Omental fat pad (tissue), 3 donors: ENCODE measurements at regions not wholly inside any gene's neighbourhood (a gene's known extent, or its start where the extent isn't known, plus 50 kb on each side); places are given as distances from the start of the nearest gene placed in this dataset. TPM values are rescaled to one million over a fixed set of nuclear protein-coding genes. Genes with fewer than 3 reads are reported as not detected.

Experiments
- ATAC-seq: fragments of 150-250 bp; one replicate; pipeline ENCODE4 v1.9.1; 2016; ENCODE audit warnings: mild to moderate bottlenecking, moderate library complexity; ENCODE audit not compliant: low FRiP score
- DNase-seq: peaks from one replicate; pipeline ENCODE4 v3.0.0-alpha.2; 2019; ENCODE audit warnings: low spot score
- small RNA-seq: library from RNA; depleted of rRNA; stranded (forward); fragments of <200 nt; gene quantifications from one replicate; pipeline ENCODE3, GENCODE V24; 2016
- TF ChIP-seq, protein P1 (sequence below), 3 donors: fragments of 450-650 bp; IDR thresholded peaks; one replicate each; pipeline ENCODE4 v1.5.1; 2016 to 2017; ENCODE audit warnings: antibody characterized with exemption in 3 of 3, mild to moderate bottlenecking in 3 of 3, moderate library complexity in 2 of 3

DNA sequence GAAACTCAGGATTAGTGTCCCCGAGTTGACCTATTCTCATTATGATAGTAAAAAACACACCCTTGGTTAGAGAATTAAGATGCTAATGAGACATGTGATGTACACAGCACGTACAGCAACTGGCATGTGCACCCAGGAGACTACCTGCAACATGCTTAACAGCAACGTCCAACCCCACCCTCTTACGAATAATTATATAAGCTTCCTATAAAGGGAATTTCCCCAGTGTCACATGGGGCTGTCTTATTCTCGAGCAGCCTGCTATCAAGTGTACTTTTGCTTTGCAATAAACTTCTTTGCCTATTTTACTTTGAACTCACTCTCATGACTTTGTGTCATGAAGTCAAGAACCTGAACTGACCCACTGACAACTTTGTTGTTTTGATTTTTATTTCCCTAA lies 62.4 kb upstream of the PMFBP1 start:
- no peak for ATAC-seq
- no peak for DNase-seq
- TF ChIP-seq, protein P1, sequence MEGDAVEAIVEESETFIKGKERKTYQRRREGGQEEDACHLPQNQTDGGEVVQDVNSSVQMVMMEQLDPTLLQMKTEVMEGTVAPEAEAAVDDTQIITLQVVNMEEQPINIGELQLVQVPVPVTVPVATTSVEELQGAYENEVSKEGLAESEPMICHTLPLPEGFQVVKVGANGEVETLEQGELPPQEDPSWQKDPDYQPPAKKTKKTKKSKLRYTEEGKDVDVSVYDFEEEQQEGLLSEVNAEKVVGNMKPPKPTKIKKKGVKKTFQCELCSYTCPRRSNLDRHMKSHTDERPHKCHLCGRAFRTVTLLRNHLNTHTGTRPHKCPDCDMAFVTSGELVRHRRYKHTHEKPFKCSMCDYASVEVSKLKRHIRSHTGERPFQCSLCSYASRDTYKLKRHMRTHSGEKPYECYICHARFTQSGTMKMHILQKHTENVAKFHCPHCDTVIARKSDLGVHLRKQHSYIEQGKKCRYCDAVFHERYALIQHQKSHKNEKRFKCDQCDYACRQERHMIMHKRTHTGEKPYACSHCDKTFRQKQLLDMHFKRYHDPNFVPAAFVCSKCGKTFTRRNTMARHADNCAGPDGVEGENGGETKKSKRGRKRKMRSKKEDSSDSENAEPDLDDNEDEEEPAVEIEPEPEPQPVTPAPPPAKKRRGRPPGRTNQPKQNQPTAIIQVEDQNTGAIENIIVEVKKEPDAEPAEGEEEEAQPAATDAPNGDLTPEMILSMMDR (IDR thresholded peaks at IDR 0.05) = no peak

DNA sequence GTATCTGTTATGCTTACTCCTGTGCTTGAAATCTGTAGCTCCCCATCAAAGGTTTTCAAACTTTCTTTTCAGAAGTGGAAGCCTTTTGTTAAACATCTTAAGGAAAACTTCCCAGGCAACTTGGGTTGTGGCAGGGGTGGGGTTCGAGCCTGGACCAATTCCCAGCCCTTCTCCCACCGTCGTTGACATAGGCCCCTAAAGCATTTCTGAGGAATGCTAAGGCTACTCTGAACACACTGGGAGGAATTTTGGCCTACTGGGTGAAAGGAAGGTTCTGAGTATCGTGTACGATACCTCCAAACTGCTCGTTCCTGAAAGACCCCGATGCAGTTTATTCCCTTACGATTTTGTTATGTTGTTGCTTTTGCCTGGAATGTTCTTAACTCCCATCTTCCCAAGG lies 56.1 kb upstream of the PMFBP1 start:
- ATAC-seq = no peak
- TF ChIP-seq, protein P1 (IDR thresholded peaks at IDR 0.05) = no peak
- DNase-seq = no peak

DNA sequence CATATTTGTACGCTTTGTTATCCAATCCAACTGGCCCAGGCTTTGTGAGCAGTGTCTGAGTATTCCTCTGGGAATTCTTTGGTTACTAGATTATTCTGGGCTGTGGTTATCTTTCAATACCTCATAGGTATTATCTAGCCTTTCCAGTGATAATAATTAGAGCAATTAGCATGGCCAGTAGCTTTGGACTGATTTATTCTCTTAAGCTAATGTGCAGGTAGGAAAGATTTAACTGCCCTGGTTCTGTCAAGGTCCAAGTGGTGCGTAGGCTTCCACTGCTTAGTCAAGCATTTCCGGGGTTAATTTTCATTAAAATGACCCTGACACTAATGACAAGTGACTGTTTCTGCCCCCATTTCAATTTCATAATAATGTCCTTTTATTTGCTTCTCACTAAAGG lies 54.2 kb upstream of the PMFBP1 start:
- TF ChIP-seq, protein P1 (IDR thresholded peaks at IDR 0.05) = no peak
- no peak for DNase-seq
- no peak for ATAC-seq

DNA sequence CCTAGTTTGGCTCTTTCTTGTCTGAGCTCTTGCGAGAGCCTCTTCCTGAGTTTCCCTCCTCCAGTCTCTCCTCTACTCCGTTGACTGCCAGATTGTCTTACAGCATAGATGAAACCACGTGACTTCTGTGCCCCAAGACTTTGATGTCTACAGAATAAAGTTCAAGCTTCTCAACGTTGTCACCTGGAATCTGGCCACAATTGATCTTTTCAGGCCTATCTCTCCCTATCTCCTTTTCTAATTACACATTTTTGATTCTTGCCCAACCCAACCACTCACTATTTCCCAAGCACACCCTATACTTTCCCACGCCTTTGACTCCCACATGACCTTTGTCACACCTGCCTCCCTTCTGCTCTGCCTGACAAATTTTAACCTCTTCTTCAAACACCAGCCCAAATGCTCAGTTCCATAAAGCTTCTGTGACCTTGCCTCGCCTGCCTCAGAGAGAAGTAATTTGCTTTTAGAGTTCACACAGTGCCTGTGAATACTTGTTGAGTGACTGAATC lies 52.4 kb upstream of the PMFBP1 start:
- ATAC-seq = no peak
- no peak for DNase-seq
- TF ChIP-seq, protein P1 (IDR thresholded peaks at IDR 0.05) = no peak

DNA sequence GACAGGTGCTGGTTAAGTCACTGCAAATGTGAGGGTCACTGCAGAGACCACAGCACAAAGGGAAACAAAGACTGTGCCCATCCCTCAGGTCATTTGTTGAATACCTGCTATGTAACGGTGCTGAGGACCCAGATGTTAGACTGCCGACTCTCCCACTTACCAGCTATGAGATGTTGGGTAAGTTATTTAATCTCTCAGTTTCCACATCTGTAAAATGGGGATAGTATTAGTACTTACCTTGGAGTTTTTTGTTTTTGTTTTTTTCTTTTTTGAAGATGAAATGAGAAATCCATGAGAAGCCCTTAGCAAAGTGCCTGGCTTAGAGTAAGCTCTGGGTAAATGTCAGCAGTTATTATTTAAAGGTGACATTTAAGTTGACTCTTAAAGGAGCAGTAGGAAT lies 50.5 kb upstream of the PMFBP1 start:
- no peak for DNase-seq
- TF ChIP-seq, protein P1 (IDR thresholded peaks at IDR 0.05) = no peak
- ATAC-seq = no peak

Small RNAs in the stretch of these regions (small RNA-seq; reads per million reads assigned to genes)
- not detected for gene RF00026
- not detected for gene RNU7-90P
